ENCODE measurements at regions not wholly inside any gene's neighbourhood (a gene's known extent, or its start where the extent isn't known, plus 50 kb on each side); places are given as distances from the start of the nearest gene placed in this dataset.
"Not testable (repeated sequence)": the region's sequence is repeated elsewhere in the genome, so short reads cannot be mapped to it uniquely, and the experiment has no call there.

- Mint-ChIP-seq H3K27ac (no peak overlapping the region), H3K4me3 (no peak overlapping the region), H3K9me3 (peaks cover 15% of the 10 kb centered on the region), H3K36me3 (no peaks in the 10 kb centered on the region), H3K4me1 (no peaks in the 10 kb centered on the region), H3K27me3 (no peaks in the 10 kb centered on the region)
- no peak for ATAC-seq
Observed at GRCh38 chr3:96259299-96259698, 555.1 kb upstream of the EPHA6 start.

- no peaks in the 10 kb centered on the region for H3K27me3 Mint-ChIP-seq
- peaks cover 16% of the 10 kb centered on the region for H3K9me3 Mint-ChIP-seq
- ATAC-seq = no peak
- no peak overlapping the region for H3K4me3 Mint-ChIP-seq
- no peak overlapping the region for H3K27ac Mint-ChIP-seq
- H3K36me3 Mint-ChIP-seq = no peaks in the 10 kb centered on the region
- no peaks in the 10 kb centered on the region for H3K4me1 Mint-ChIP-seq
Observed at GRCh38 chr3:96264701-96265100, 549.7 kb upstream of the EPHA6 start.

GRCh38 chr3:96266395-96267190 lies 547.8 kb upstream of the EPHA6 start:
- Mint-ChIP-seq H3K4me3 (no peak overlapping the region), H3K36me3 (no peaks in the 10 kb centered on the region), H3K27ac (no peak overlapping the region), H3K9me3 (peaks cover 7% of the 10 kb centered on the region), H3K4me1 (no peaks in the 10 kb centered on the region), H3K27me3 (no peaks in the 10 kb centered on the region)
- no peak for ATAC-seq

- Mint-ChIP-seq H3K27ac (no peak overlapping the region), H3K4me3 (no peak overlapping the region), H3K4me1 (no peaks in the 10 kb centered on the region), H3K27me3 (no peaks in the 10 kb centered on the region), H3K9me3 (peaks cover 11% of the 10 kb centered on the region), H3K36me3 (no peaks in the 10 kb centered on the region)
- no peak for ATAC-seq
Observed at GRCh38 chr3:96267577-96267976, 546.8 kb upstream of the EPHA6 start.

GRCh38 chr3:96294143-96294542 lies 520.3 kb upstream of the EPHA6 start:
- no peaks in the 10 kb centered on the region for H3K36me3 Mint-ChIP-seq

GRCh38 chr3:96300743-96301142 lies 513.7 kb upstream of the EPHA6 start:
- ATAC-seq = no peak
- Mint-ChIP-seq H3K36me3 (no peaks in the 10 kb centered on the region), H3K9me3 (peaks cover 7% of the 10 kb centered on the region), H3K4me1 (no peaks in the 10 kb centered on the region), H3K27me3 (no peaks in the 10 kb centered on the region), H3K4me3 (no peak overlapping the region), H3K27ac (no peak overlapping the region)

More at GRCh38 chr3:96294143-96294542, 520.3 kb upstream of the EPHA6 start:
- H3K9me3 Mint-ChIP-seq = no peaks in the 10 kb centered on the region
- no peak for ATAC-seq
- no peaks in the 10 kb centered on the region for H3K27me3 Mint-ChIP-seq
- no peaks in the 10 kb centered on the region for H3K4me1 Mint-ChIP-seq
- H3K27ac Mint-ChIP-seq = no peak overlapping the region
- H3K4me3 Mint-ChIP-seq = no peak overlapping the region

- H3K4me1 Mint-ChIP-seq = no peaks in the 10 kb centered on the region
- no peak overlapping the region for H3K4me3 Mint-ChIP-seq
- H3K9me3 Mint-ChIP-seq = peaks cover 10% of the 10 kb centered on the region
- no peak for ATAC-seq
- H3K27ac Mint-ChIP-seq = no peak overlapping the region
- no peaks in the 10 kb centered on the region for H3K27me3 Mint-ChIP-seq
- no peaks in the 10 kb centered on the region for H3K36me3 Mint-ChIP-seq
Observed at GRCh38 chr3:96319166-96319565, 495.2 kb upstream of the EPHA6 start.

- Mint-ChIP-seq H3K27me3 (no peaks in the 10 kb centered on the region), H3K4me3 (no peak overlapping the region), H3K27ac (no peak overlapping the region), H3K36me3 (no peaks in the 10 kb centered on the region), H3K9me3 (peaks cover 3% of the 10 kb centered on the region), H3K4me1 (no peaks in the 10 kb centered on the region)
- ATAC-seq = no peak
Observed at GRCh38 chr3:96324087-96324486, 490.3 kb upstream of the EPHA6 start.

GRCh38 chr3:96330795-96331194 lies 483.6 kb upstream of the EPHA6 start:
- no peaks in the 10 kb centered on the region for H3K36me3 Mint-ChIP-seq
- H3K9me3 Mint-ChIP-seq = peaks cover 6% of the 10 kb centered on the region

GRCh38 chr3:96331341-96331740 lies 483.1 kb upstream of the EPHA6 start:
- H3K36me3 Mint-ChIP-seq = no peaks in the 10 kb centered on the region
- H3K4me3 Mint-ChIP-seq = no peak overlapping the region
- H3K9me3 Mint-ChIP-seq = peaks cover 6% of the 10 kb centered on the region
- H3K27me3 Mint-ChIP-seq = no peaks in the 10 kb centered on the region
- no peak for ATAC-seq
- H3K27ac Mint-ChIP-seq = no peak overlapping the region
- no peaks in the 10 kb centered on the region for H3K4me1 Mint-ChIP-seq

More at GRCh38 chr3:96330795-96331194, 483.6 kb upstream of the EPHA6 start:
- H3K4me3 Mint-ChIP-seq = no peak overlapping the region
- H3K27me3 Mint-ChIP-seq = no peaks in the 10 kb centered on the region
- no peak for ATAC-seq
- no peak overlapping the region for H3K27ac Mint-ChIP-seq
- no peaks in the 10 kb centered on the region for H3K4me1 Mint-ChIP-seq

GRCh38 chr3:96334779-96335178 lies 479.6 kb upstream of the EPHA6 start:
- Mint-ChIP-seq H3K9me3 (peaks cover 9% of the 10 kb centered on the region), H3K4me3 (no peak overlapping the region), H3K27me3 (no peaks in the 10 kb centered on the region), H3K4me1 (no peaks in the 10 kb centered on the region), H3K27ac (no peak overlapping the region), H3K36me3 (no peaks in the 10 kb centered on the region)
- no peak for ATAC-seq

GRCh38 chr3:96347289-96347688 lies 467.1 kb upstream of the EPHA6 start:
- H3K4me1 Mint-ChIP-seq = no peaks in the 10 kb centered on the region
- no peak overlapping the region for H3K27ac Mint-ChIP-seq
- H3K4me3 Mint-ChIP-seq = no peak overlapping the region
- no peaks in the 10 kb centered on the region for H3K9me3 Mint-ChIP-seq
- H3K27me3 Mint-ChIP-seq = no peaks in the 10 kb centered on the region
- H3K36me3 Mint-ChIP-seq = no peaks in the 10 kb centered on the region
- no peak for ATAC-seq

- H3K9me3 Mint-ChIP-seq, H3K4me1 Mint-ChIP-seq, H3K36me3 Mint-ChIP-seq, ATAC-seq, H3K27ac Mint-ChIP-seq, H3K27me3 Mint-ChIP-seq, H3K4me3 Mint-ChIP-seq: not testable (repeated sequence)
Observed at GRCh38 chr3:96351598-96351997, 462.8 kb upstream of the EPHA6 start.

GRCh38 chr3:96354106-96354505 lies 460.3 kb upstream of the EPHA6 start:
- ATAC-seq = no peak
- Mint-ChIP-seq H3K4me3 (no peak overlapping the region), H3K36me3 (no peaks in the 10 kb centered on the region), H3K9me3 (peaks cover 2% of the 10 kb centered on the region), H3K4me1 (no peaks in the 10 kb centered on the region), H3K27ac (no peak overlapping the region), H3K27me3 (no peaks in the 10 kb centered on the region)

GRCh38 chr3:96354742-96355141 lies 459.7 kb upstream of the EPHA6 start:
- H3K36me3 Mint-ChIP-seq = no peaks in the 10 kb centered on the region
- no peaks in the 10 kb centered on the region for H3K4me1 Mint-ChIP-seq
- no peaks in the 10 kb centered on the region for H3K27me3 Mint-ChIP-seq
- H3K4me3 Mint-ChIP-seq = no peak overlapping the region
- no peak overlapping the region for H3K27ac Mint-ChIP-seq
- ATAC-seq = no peak
- peaks cover 5% of the 10 kb centered on the region for H3K9me3 Mint-ChIP-seq

GRCh38 chr3:96361241-96361640 lies 453.2 kb upstream of the EPHA6 start:
- no peak for ATAC-seq
- Mint-ChIP-seq H3K27ac (no peak overlapping the region), H3K36me3 (no peaks in the 10 kb centered on the region), H3K9me3 (peaks cover 11% of the 10 kb centered on the region), H3K4me3 (no peak overlapping the region), H3K4me1 (no peaks in the 10 kb centered on the region), H3K27me3 (no peaks in the 10 kb centered on the region)

All from stimulated activated memory B cell treated with anti-CD40 and anti-IgM and Interleukin-4, amounts not matched to agents 10 μg/mL and 1 μg/mL and 100 μg/mL, for 72 hours (primary cell).